H9 (cell line): ENCODE measurements at regions not wholly inside any gene's neighbourhood (a gene's known extent, or its start where the extent isn't known, plus 50 kb on each side); places are given as distances from the start of the nearest gene placed in this dataset.

Source experiments
- DNase-seq: peaks from one replicate; pipeline ENCODE4 v3.0.0-alpha.2; 2017
- H2AFZ ChIP-seq: one replicate; pipeline ENCODE4 v1.6.1; 2013; ENCODE audit warnings: mild to moderate bottlenecking, low read length, control low read depth, moderate library complexity
- H2AK5ac ChIP-seq: 2 replicates; pipeline ENCODE4 v1.6.1; 2013; ENCODE audit warnings: low read length, control low read depth, mixed read lengths; ENCODE audit not compliant: insufficient read length
- H2BK120ac ChIP-seq: one replicate; pipeline ENCODE4 v1.6.1; 2013; ENCODE audit warnings: low read depth, mild to moderate bottlenecking, low read length, control low read depth, inconsistent platforms; ENCODE audit not compliant: poor library complexity, severe bottlenecking
- H2BK12ac ChIP-seq: 2 replicates; pipeline ENCODE4 v1.6.1; 2013; ENCODE audit warnings: low read length, control low read depth, mixed read lengths, low read depth; ENCODE audit not compliant: insufficient read length
- H2BK15ac ChIP-seq: 2 replicates; pipeline ENCODE4 v1.6.1; 2013; ENCODE audit warnings: low read depth, low read length, control low read depth
- H2BK20ac ChIP-seq: one replicate; pipeline ENCODE4 v1.6.1; 2013; ENCODE audit warnings: low read depth, mild to moderate bottlenecking, low read length, control low read depth, inconsistent platforms; ENCODE audit not compliant: poor library complexity, severe bottlenecking
- H2BK5ac ChIP-seq: 2 replicates; pipeline ENCODE4 v1.6.1; 2013; ENCODE audit warnings: low read length, control low read depth, mixed read lengths; ENCODE audit not compliant: insufficient read length
- H3K14ac ChIP-seq: 2 replicates; pipeline ENCODE4 v1.6.1; 2013; ENCODE audit warnings: low read length, control low read depth; ENCODE audit not compliant: insufficient read depth
- H3K18ac ChIP-seq: 2 replicates; pipeline ENCODE4 v1.6.1; 2013; ENCODE audit warnings: low read depth, mild to moderate bottlenecking, mixed read lengths, low read length, control low read depth; ENCODE audit not compliant: insufficient read length
- H3K23ac ChIP-seq: 2 replicates; pipeline ENCODE4 v1.6.1; 2013; ENCODE audit warnings: low read length, control low read depth, mixed read lengths, low read depth; ENCODE audit not compliant: insufficient read length
- H3K23me2 ChIP-seq: 2 replicates; pipeline ENCODE4 v1.6.1; 2013; ENCODE audit warnings: low read depth, mild to moderate bottlenecking, mixed read lengths, low read length, control low read depth; ENCODE audit not compliant: insufficient read length, poor library complexity, severe bottlenecking
- H3K27ac ChIP-seq: 2 replicates; pipeline ENCODE4 v1.5.1; 2013; ENCODE audit warnings: low read length, control low read depth, mixed read lengths, low read depth; ENCODE audit not compliant: insufficient read length
- H3K27me3 ChIP-seq: 2 replicates; pipeline ENCODE4 v1.6.1; 2013; ENCODE audit warnings: low read length, control low read depth, inconsistent platforms; ENCODE audit not compliant: insufficient read depth
- H3K4ac ChIP-seq: 2 replicates; pipeline ENCODE4 v1.6.1; 2013; ENCODE audit warnings: low read depth, mild to moderate bottlenecking, control low read depth, inconsistent platforms, low read length, moderate library complexity
- H3K4me1 ChIP-seq: 2 replicates; pipeline ENCODE4 v1.6.1; 2013; ENCODE audit warnings: low read length, control low read depth, inconsistent platforms; ENCODE audit not compliant: insufficient read depth
- H3K4me2 ChIP-seq: 2 replicates; pipeline ENCODE4 v1.6.1; 2013; ENCODE audit warnings: low read length, control low read depth, mixed read lengths; ENCODE audit not compliant: insufficient read length, insufficient read depth
- H3K56ac ChIP-seq: 2 replicates; pipeline ENCODE4 v1.6.1; 2013; ENCODE audit warnings: low read depth, mild to moderate bottlenecking, mixed read lengths, low read length, control low read depth; ENCODE audit not compliant: insufficient read length
- H3K79me1 ChIP-seq: 2 replicates; pipeline ENCODE4 v1.6.1; 2013; ENCODE audit warnings: low read depth, mild to moderate bottlenecking, moderate library complexity, low read length, control low read depth, inconsistent platforms; ENCODE audit not compliant: insufficient read depth, poor library complexity, severe bottlenecking
- H3K79me2 ChIP-seq: 2 replicates; pipeline ENCODE4 v1.6.1; 2013; ENCODE audit warnings: low read length, control low read depth, inconsistent platforms; ENCODE audit not compliant: insufficient read depth
- H3K9ac ChIP-seq: 2 replicates; pipeline ENCODE4 v1.6.1; 2013; ENCODE audit warnings: low read length, control low read depth, mixed read lengths; ENCODE audit not compliant: insufficient read length; ENCODE audit errors: extremely low read depth
- H3K9me3 ChIP-seq: one replicate; pipeline ENCODE4 v1.6.1; 2013; ENCODE audit warnings: low read depth, low read length, inconsistent platforms; ENCODE audit not compliant: control insufficient read depth
- H3T11ph ChIP-seq: one replicate; pipeline ENCODE4 v1.6.1; 2013; ENCODE audit warnings: mild to moderate bottlenecking, low read length, control low read depth, inconsistent platforms
- H4K20me1 ChIP-seq: one replicate; pipeline ENCODE4 v1.6.1; 2013; ENCODE audit not compliant: control insufficient read depth, insufficient read length, insufficient read depth
- H4K5ac ChIP-seq: 2 replicates; pipeline ENCODE4 v1.6.1; 2013; ENCODE audit warnings: low read depth, mild to moderate bottlenecking, mixed read lengths, low read length, control low read depth; ENCODE audit not compliant: insufficient read length
- H4K8ac ChIP-seq: replicated peaks from 2 replicates; pipeline ENCODE4 v1.6.1; 2013; ENCODE audit warnings: low read length, control low read depth, mixed read lengths, low read depth; ENCODE audit not compliant: insufficient read length
- H4K91ac ChIP-seq: 2 replicates; pipeline ENCODE4 v1.6.1; 2013; ENCODE audit warnings: low read depth, mild to moderate bottlenecking, moderate library complexity, mixed read lengths, low read length, control low read depth; ENCODE audit not compliant: insufficient read length
- H3K27ac Mint-ChIP-seq, 3 experiments: 2 replicates in 2 of 3; 3 replicates in 1 of 3; pipeline ENCODE4 v1.8.0; 2020 to 2021; ENCODE audit warnings: mixed read lengths in 3 of 3, mild to moderate bottlenecking in 1 of 3, moderate library complexity in 1 of 3
- H3K27me3 Mint-ChIP-seq: 2 replicates; pipeline ENCODE4 v1.8.0; 2021; ENCODE audit warnings: low read depth, mild to moderate bottlenecking, moderate library complexity, mixed read lengths
- H3K36me3 Mint-ChIP-seq, 3 experiments: 2 replicates in 2 of 3; 3 replicates in 1 of 3; pipeline ENCODE4 v1.8.0; 2020 to 2021; ENCODE audit warnings: low read depth in 3 of 3, mixed read lengths in 3 of 3; ENCODE audit not compliant: insufficient read depth in 1 of 3
- H3K4me1 Mint-ChIP-seq, 2 experiments: 2 replicates each; pipeline ENCODE4 v1.8.0; 2020; ENCODE audit warnings: mixed read lengths in 2 of 2
- H3K4me3 Mint-ChIP-seq, 2 experiments: 2 replicates in 1 of 2; 3 replicates in 1 of 2; pipeline ENCODE4 v1.8.0; 2020 to 2021; ENCODE audit warnings: mild to moderate bottlenecking in 2 of 2, mixed read lengths in 2 of 2, moderate library complexity in 1 of 2
- H3K9me3 Mint-ChIP-seq, 2 experiments: 2 replicates in 1 of 2; 3 replicates in 1 of 2; pipeline ENCODE4 v1.8.0; 2020; ENCODE audit warnings: mild to moderate bottlenecking in 2 of 2, mixed read lengths in 2 of 2, moderate library complexity in 1 of 2
- CTCF ChIP-seq: fragments of 200-600 bp; sonication (generic); conservative IDR thresholded peaks from 3 replicates; pipeline ENCODE4 v1.8.0; 2021; ENCODE audit warnings: antibody characterized with exemption, mild to moderate bottlenecking
- WGBS: extraction: QIAGEN DNeasy Blood & Tissue Kit; methylation state at CpG from one replicate; pipeline ENCODE4 v1.1.7; 2013; ENCODE audit warnings: missing lambda C conversion rate, low lambda C conversion rate, mixed read lengths; ENCODE audit not compliant: insufficient read length; ENCODE audit errors: extremely low coverage; 5-methylcytosine and 5-hydroxymethylcytosine counted together

GRCh38 chr5:174668349-174668748, 56.0 kb upstream of the MSX2 start:
- H3T11ph ChIP-seq = no peak overlapping the region
- H3K23me2 ChIP-seq = no peaks in the 10 kb centered on the region
- H3K27ac ChIP-seq = no peak overlapping the region
- Mint-ChIP-seq H3K36me3 (peaks cover 0 to 13% (median 8%) of the 10 kb centered on the region in 3 experiments; a peak in 4 of 7 replicates), H3K27ac (no peak overlapping the region), H3K27me3 (peaks cover 6% of the 10 kb centered on the region), H3K4me1 (peaks cover 24 to 27% of the 10 kb centered on the region in 2 experiments), H3K4me3 (no peak overlapping the region), H3K9me3 (peaks cover 16 to 17% of the 10 kb centered on the region in 2 experiments)
- H3K27me3 ChIP-seq = no peaks in the 10 kb centered on the region
- H3K79me1 ChIP-seq = no peaks in the 10 kb centered on the region
- H4K91ac ChIP-seq = no peak overlapping the region
- H3K23ac ChIP-seq = no peak overlapping the region
- H3K14ac ChIP-seq = no peak overlapping the region
- peak; percentile 41 for DNase-seq
- no peak overlapping the region for H2AK5ac ChIP-seq
- no peak overlapping the region for H2BK15ac ChIP-seq
- no peaks in the 10 kb centered on the region for H4K20me1 ChIP-seq
- no peak overlapping the region for H2BK20ac ChIP-seq
- no CpG with 5 or more reads among the region's 5 CpGs for WGBS
- H4K8ac ChIP-seq = no peak overlapping the region
- no peak overlapping the region for H3K9ac ChIP-seq
- no peak overlapping the region for H2BK120ac ChIP-seq
- peaks cover 2% of the 10 kb centered on the region; the same call in 1 of the 2 replicates for H3K4me1 ChIP-seq
- no peaks in the 10 kb centered on the region for H3K79me2 ChIP-seq
- no peak overlapping the region for H2BK5ac ChIP-seq
- H3K4ac ChIP-seq = no peak overlapping the region
- H3K4me2 ChIP-seq = no peak overlapping the region
- no peak overlapping the region for H2BK12ac ChIP-seq
- no peak overlapping the region for H3K18ac ChIP-seq
- no peak overlapping the region for H4K5ac ChIP-seq
- no peaks in the 10 kb centered on the region for H3K9me3 ChIP-seq
- TF ChIP-seq CTCF = no peak
- no peak overlapping the region for H2AFZ ChIP-seq
- no peak overlapping the region for H3K56ac ChIP-seq
